WERI-Rb-1 (cell line): ENCODE measurements at regions not wholly inside any gene's neighbourhood (a gene's known extent, or its start where the extent isn't known, plus 50 kb on each side); places are given as distances from the start of the nearest gene placed in this dataset.

Experiments used
- DNase-seq: peaks from one replicate; pipeline ENCODE4 v3.0.0-alpha.2; 2020
- H3K27ac ChIP-seq: fragments of 250-450 bp; sonication (Bioruptor Pico); 2 replicates; pipeline ENCODE4 v1.5.1; 2020; ENCODE audit warnings: mild to moderate bottlenecking, moderate library complexity
- H3K27me3 ChIP-seq: fragments of 250-450 bp; sonication (Bioruptor Pico); 2 replicates; pipeline ENCODE4 v1.5.1; 2021; ENCODE audit warnings: mild to moderate bottlenecking, low read depth, moderate library complexity; ENCODE audit not compliant: insufficient read depth, severe bottlenecking
- H3K36me3 ChIP-seq: fragments of 250-450 bp; sonication (Bioruptor Pico); 2 replicates; pipeline ENCODE4 v1.5.1; 2020; ENCODE audit warnings: mild to moderate bottlenecking, moderate library complexity
- H3K4me3 ChIP-seq: 2 replicates; pipeline ENCODE4 v1.5.1; 2011; ENCODE audit warnings: low read depth, mild to moderate bottlenecking, control low read depth, low read length
- H3K9me3 ChIP-seq: fragments of 250-450 bp; sonication (Bioruptor Pico); 2 replicates; pipeline ENCODE4 v1.5.1; 2021; ENCODE audit warnings: mild to moderate bottlenecking, moderate library complexity; ENCODE audit not compliant: severe bottlenecking
- TF ChIP-seq, protein P1 (sequence below): IDR thresholded peaks from 2 replicates; pipeline ENCODE4 v1.5.1; 2011; ENCODE audit warnings: low read depth, mild to moderate bottlenecking, control low read depth, inconsistent platforms, low read length

DNA sequence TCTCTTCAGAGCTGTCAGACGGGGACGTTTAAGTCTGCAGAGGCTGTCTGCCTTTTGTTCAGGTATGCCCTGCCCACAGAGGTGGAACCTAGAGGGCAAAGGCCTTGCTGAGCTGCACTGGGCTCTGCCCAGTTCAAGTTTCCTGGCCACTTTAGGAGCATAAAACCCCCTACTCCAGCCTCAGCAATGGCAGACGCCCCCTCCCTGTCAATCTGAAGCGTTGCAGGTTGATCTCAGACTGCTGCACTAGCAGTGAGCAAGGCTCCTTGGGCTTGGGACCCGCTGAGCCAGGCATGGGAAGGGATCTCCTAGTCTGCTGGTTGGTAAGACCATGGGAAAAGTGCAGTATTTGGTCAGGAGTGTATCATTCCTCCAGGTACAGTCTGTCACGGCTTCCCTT lies 66.6 kb upstream of the TP53I11 start:
- no peak overlapping the region for H3K4me3 ChIP-seq
- TF ChIP-seq, protein P1, sequence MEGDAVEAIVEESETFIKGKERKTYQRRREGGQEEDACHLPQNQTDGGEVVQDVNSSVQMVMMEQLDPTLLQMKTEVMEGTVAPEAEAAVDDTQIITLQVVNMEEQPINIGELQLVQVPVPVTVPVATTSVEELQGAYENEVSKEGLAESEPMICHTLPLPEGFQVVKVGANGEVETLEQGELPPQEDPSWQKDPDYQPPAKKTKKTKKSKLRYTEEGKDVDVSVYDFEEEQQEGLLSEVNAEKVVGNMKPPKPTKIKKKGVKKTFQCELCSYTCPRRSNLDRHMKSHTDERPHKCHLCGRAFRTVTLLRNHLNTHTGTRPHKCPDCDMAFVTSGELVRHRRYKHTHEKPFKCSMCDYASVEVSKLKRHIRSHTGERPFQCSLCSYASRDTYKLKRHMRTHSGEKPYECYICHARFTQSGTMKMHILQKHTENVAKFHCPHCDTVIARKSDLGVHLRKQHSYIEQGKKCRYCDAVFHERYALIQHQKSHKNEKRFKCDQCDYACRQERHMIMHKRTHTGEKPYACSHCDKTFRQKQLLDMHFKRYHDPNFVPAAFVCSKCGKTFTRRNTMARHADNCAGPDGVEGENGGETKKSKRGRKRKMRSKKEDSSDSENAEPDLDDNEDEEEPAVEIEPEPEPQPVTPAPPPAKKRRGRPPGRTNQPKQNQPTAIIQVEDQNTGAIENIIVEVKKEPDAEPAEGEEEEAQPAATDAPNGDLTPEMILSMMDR = peak; percentile 73
- DNase-seq = peak; percentile 47
- H3K36me3 ChIP-seq = no peaks in the 10 kb centered on the region
- H3K27me3 ChIP-seq = no peaks in the 10 kb centered on the region
- peaks cover 7% of the 10 kb centered on the region for H3K9me3 ChIP-seq
- no peak overlapping the region for H3K27ac ChIP-seq

- Histone ChIP-seq H3K36me3 (no peaks in the 10 kb centered on the region), H3K27me3 (no peaks in the 10 kb centered on the region), H3K27ac (no peak overlapping the region), H3K9me3 (no peaks in the 10 kb centered on the region), H3K4me3 (no peak overlapping the region)
- TF ChIP-seq, protein P1 = no peak
- no peak for DNase-seq
Measured at GRCh38 chr11:45021001-45021400, 70.3 kb upstream of the TP53I11 start.

GRCh38 chr11:45021692-45022141 lies 71.0 kb upstream of the TP53I11 start:
- Histone ChIP-seq H3K9me3 (no peaks in the 10 kb centered on the region), H3K27me3 (no peaks in the 10 kb centered on the region), H3K36me3 (no peaks in the 10 kb centered on the region), H3K4me3 (no peak overlapping the region), H3K27ac (no peak overlapping the region)
- TF ChIP-seq, protein P1 = 0 out of 2 replicates have a peak, but pooled peaks have one; percentile 10
- DNase-seq = peak; percentile 52

- Histone ChIP-seq H3K36me3 (no peaks in the 10 kb centered on the region), H3K27ac (no peak overlapping the region), H3K4me3 (no peak overlapping the region), H3K27me3 (no peaks in the 10 kb centered on the region), H3K9me3 (no peaks in the 10 kb centered on the region)
- TF ChIP-seq, protein P1 = no peak
- DNase-seq = no peak
Measured at GRCh38 chr11:45022294-45023064, 71.8 kb upstream of the TP53I11 start.

GRCh38 chr11:45023065-45023365 lies 72.3 kb upstream of the TP53I11 start:
- Histone ChIP-seq H3K27me3 (no peaks in the 10 kb centered on the region), H3K36me3 (no peaks in the 10 kb centered on the region), H3K4me3 (no peak overlapping the region), H3K27ac (no peak overlapping the region), H3K9me3 (no peaks in the 10 kb centered on the region)
- no peak for DNase-seq
- TF ChIP-seq, protein P1 = no peak

GRCh38 chr11:45024316-45024715 lies 73.6 kb upstream of the TP53I11 start:
- no peak for DNase-seq
- Histone ChIP-seq H3K27me3 (no peaks in the 10 kb centered on the region), H3K4me3 (no peak overlapping the region), H3K27ac (no peak overlapping the region), H3K9me3 (no peaks in the 10 kb centered on the region), H3K36me3 (no peaks in the 10 kb centered on the region)
- TF ChIP-seq, protein P1 = no peak
